Suppressor macrophage treated with lipopolysaccharide for 1 hour (primary cell): ENCODE measurements at regions not wholly inside any gene's neighbourhood (a gene's known extent, or its start where the extent isn't known, plus 50 kb on each side); places are given as distances from the start of the nearest gene placed in this dataset.

Experiments
- DNase-seq, 3 donors: peaks; one replicate each; pipeline ENCODE4 v3.0.0-alpha.2; 2020 to 2022

DNA sequence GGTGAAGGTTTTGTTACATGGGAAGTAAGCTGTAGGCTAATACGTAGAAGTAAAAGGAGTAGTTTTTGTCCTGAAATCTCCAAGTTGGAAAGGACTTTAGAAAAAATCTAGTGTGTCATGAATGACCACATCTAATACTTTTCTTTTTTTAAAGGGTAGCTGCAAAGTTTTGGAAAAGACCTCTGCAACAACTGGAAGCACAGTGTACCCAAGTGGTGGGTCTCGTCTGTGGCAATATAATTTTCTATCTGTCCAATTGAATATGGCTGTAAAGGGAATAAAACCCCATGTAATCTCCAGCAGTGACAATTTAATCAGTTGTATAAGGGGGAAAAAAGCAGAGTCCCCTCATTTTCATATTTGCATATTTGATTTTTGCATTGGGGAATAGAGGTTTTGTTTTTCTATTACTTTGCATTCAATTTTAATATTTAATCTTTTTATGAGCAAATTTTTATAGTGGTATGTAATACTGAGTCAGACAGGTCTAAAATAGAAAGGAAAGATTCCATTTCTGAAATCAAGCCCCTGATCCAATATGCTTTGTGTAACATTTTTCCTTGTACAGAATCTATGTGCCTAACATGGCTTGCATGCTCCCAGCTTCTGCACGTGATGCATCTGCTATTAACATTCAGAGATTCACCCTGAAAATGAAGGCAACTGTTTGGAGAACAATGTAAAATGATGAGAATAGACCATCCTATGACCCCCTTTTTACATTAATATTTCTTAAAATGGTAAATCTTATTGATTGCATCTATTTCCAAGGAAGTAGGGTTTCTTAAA lies 531.4 kb downstream of the ZIC1 start:
- no peak for DNase-seq

DNA sequence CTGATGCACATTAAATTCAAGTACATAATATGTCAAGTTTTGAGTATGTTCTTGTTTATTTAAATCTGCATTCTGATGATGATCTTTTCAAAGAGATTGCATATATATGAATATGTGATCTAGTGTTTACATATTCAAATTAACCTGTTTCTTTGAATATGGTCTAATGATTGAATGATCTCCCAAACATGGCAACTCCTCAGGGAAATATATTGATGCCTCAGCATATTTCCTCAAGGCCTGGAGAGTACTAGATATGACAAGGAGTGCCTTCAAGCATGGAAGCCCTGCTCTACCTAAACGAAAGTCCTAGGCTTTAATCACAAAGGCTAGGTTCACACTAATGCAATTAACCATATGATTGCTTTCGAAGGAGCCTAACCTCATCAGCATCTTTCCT lies 532.8 kb downstream of the ZIC1 start:
- no peak for DNase-seq

DNA sequence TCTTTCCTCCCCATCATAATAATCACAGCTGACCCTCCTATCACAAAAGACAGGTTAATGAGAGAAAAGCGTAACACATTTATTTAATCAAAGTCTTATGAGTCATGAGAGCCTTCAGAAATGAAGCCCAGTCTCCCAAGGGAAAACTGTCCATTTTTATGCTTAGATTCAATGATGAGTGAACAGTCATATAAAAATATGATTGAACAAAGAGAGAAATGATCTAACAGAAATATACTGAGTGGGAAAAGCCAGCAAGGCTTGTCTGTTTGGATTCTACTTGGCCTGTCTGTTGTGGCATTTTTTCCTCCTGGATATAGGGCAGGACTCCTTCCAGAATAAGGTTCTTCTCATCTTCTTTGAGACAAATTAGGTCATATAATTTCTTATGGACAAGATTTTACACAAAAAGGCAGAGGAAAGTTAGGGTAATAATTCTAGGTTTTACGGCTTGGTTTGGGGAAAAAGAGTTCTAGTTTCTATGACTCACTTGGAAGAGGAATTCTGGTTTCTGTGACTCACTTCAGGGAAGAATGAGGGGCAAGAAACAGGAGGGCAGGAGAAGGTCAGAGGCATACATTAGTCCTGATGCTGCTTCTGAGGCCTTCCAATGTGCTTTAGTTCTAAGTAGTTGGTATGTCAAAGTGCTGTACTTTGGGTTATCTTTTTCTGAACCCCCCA lies 534.2 kb downstream of the ZIC1 start:
- no peak for DNase-seq

DNA sequence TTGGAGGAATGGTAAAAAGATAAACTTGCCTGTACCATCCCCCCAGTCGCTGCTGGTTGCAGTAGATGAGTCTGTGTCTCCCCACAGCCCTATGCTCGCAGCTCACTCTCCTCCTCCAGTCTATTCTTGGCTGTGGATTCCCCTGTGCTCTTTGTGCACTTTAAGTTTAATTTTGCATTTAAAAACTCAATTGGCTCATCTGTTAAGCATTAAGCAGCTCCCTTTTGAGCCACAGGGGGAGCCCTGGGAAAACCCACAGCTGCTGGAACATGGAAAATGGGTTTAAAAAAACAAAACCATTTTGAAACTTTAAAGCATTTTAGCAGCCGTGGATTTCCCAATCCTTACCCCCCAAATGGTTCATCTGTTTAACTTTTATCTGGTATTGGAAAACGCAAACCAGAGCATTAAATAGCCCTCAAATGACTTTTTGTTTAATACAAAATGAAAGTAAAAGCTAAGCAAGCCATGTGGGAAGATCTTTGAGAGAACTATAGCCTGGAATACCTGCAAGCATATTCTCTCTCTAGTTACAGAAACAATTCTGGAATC lies 536.9 kb downstream of the ZIC1 start:
- DNase-seq = peak in 1 of 3 donors; percentile 3

DNA sequence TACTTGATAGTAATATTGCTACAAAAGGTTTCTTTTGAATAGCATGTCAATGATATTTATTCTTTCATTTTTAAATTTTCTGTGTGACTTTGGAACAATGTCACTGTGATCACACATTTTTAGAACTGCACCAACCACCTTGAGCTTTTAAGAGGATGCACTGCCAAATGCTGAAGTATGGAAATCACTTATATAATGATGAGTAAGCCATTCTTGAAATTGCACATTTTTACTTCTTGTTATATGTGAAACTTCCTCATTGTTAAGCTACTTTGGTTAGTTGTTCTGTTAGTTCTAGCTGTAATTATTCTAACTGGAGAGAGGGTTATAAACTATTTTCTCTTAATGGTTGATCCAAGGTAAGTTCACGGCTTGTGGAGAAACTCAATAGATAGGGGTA lies 547.5 kb downstream of the ZIC1 start:
- no peak for DNase-seq

DNA sequence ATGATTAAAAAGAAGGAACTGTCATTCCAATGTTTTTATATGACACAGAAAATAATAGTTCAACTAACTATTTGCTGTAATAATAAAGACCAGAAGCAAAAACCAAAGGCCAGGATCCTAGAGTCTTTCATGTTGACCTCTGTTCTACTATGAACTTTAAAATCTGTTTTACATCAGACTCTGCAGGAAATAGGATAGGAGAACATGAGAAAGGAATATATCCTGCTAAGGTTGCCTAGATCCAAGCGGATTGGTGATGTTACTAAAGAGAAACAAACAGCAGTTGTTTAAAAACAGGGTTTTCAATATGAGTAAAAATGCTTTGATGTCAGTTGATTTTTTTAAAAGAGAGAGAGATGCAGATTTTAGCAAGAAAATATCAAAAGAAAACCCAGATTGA lies 549.6 kb downstream of the ZIC1 start:
- no peak for DNase-seq

DNA sequence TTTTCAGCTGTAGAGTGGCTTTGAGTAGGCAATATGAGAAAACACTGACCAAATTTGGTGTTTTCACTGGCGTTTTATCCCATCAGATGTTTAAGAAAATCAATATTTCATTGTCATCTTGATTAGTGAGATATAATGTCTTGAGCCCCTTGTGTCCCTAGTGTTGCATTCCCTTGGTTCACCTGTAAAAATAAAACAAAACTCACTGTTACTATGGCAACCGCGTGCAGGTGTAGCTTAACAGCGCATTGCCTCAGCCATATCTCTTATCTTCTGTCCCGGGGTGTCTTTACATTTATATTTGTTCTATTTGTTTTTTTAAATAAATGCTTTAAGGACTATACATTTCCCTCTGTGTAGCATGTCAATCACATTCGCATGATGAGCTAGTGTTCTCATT lies 551.6 kb downstream of the ZIC1 start:
- DNase-seq = no peak

DNA sequence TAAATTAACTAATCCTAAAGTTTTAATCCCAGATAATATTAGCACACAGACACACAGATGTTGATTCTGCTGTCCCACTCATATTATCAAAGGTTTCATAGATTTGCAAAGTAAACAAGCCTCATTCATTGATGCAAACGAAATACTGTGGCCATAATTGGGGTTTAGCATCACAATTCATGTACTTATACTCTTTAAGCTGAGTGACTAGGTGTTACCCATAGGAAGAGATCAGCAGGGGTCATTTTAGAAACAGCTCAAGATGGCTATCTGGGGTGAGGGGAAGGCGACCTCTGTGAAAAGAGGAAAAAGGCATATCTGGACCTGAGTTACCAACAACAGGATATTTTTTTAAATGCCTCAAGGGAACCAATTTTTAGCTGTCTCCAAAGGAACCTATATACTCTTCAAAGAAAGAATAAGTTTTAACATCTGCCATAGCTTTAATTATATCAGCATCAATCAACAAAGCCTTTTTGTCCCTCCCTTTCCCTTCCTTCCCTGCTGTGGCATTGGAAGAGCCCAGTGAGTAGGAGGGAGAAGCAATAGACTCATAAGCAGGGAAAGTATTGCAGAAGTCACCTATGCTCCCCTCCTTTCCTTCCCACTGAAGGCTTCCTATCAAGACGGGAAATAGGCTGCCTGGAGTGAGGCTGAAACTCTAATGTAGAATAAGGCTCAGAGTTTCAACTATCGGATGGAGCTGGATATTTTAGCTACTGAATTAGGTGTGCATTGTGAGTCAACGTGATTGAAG lies 553.4 kb downstream of the ZIC1 start:
- DNase-seq = no peak

DNA sequence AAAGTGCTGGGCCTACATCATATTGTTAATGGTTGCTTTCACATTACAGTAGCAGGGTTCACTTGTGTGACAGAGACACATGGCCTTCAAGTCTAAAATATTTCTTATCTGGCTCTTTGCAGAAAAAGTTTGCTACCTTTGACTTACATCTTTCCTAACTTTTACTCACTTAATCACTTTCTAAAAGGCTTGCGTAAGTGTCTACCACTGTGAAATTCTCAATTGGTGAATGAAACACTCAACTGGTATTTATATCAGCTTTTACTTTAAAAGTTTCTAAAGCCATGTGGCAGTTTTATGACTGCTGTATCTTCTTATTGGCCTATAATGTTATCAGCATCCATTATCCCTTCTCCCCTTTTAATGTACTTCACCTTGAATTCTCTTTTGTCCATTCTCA lies 554.5 kb downstream of the ZIC1 start:
- no peak for DNase-seq

DNA sequence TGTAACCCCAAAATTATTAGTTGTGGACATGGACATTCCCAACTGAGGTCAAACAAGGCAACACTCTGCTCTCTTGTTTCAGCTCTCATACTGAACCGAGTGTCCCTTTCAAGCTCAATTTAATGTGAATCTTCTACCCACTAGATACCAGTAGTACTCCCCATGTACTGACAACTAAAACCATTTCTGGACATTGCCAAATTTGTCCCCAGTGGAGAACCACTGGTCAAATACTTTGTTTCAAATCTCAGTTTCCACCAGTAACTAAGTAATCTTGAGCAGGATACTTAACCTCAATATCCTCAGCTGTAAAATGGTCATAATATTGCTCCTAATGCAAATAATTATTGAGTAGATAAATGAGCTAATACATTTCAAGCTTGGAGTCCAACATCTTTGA lies 566.0 kb downstream of the ZIC1 start:
- no peak for DNase-seq

DNA sequence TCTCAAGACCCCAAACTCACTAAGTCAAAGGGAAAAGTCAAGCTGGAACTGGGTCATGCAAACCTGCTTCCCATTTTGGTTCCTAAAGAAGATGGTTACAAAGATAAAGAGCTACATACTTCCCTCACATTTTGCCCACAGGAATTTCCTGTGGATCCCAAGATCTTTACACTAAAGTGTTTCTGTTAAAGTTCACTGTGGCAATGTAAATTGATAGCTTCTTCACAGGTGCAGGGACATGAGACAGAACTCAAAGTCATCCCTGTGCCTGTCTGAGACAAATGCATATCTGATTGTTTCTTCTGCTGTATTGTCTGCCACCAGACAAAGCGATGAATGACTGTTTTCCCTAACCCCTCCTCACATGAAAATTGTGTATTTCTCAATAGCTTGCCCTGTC lies 567.8 kb downstream of the ZIC1 start:
- DNase-seq = no peak

DNA sequence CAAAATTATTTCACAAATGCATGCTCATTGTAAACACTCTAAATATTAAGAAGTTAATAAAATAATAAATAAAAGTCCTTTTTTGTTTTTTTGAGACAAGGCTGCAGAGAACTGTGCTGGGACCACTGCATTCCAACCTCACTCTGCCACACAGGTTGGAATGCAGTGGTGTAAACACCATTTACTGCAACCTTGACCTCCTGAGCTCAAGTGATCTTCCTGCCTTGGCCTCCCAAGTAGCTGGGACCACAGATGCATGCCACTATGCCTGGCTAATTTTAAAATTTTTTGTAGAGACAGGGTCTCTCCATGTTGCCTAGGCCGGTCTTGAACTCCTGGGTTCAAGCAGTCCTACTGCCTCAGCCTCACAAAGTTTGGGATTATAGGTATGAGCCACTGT lies 578.4 kb downstream of the ZIC1 start:
- no peak for DNase-seq

DNA sequence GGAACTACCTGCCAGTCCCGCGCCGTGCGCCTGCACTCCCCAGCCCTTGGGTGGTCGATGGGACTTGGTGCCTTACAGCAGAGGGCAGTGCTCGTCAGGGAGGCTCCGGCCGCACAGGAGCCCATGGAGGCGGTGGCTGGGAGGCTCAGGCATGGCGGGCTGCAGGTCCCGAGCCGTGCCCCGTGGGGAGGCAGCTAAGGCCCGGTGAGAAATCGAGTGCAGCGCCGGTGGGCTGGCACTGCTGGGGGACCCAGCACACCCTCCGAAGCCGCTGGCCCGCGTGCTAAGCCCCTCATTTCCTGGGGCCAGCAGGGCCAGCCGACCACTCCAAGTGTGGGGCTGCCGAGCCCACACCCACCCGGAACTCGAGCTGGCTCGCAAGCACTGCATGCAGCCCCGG lies 580.2 kb downstream of the ZIC1 start:
- DNase-seq = no peak

DNA sequence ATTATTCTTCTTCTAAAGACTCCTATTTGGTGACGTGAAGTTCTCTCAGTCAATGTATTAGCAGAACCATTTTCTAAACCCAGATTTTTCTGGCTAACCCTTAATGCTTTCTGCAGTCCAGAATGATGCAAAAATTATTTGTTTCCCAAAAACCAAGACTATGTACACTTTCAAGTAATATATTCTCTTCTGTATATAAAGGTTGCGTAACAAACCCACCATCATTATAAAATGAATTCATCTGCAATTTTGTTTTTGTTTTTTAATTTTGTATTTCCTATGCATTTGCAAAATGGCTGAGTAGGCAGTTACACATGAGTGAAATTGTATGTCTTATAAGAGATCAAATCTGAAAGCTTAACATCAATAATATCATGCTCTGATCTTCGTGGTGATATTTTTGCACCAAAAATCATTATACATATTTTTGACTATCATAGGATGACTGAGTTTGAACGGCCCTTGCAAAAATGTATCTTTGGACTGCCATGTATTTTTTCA lies 593.6 kb downstream of the ZIC1 start:
- no peak for DNase-seq

DNA sequence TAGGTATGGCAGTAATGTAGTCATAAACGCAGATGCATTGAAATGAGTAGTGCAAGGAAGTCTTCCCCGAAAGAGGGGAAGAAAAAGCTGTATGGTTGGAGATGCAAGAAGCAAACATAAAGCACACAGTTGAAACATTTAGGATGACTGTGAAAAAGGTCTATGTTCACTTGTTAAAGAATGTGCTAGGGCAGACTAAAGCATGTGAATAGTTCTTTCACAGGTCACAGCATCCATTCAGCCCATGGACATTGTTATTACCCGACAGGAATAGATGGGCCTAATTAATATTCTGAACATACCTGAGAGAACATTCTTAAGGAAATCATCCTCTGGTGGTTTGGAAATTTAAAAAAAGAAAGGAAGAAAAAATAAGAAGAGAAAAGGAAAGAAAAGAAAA lies 595.2 kb downstream of the ZIC1 start:
- no peak for DNase-seq

DNA sequence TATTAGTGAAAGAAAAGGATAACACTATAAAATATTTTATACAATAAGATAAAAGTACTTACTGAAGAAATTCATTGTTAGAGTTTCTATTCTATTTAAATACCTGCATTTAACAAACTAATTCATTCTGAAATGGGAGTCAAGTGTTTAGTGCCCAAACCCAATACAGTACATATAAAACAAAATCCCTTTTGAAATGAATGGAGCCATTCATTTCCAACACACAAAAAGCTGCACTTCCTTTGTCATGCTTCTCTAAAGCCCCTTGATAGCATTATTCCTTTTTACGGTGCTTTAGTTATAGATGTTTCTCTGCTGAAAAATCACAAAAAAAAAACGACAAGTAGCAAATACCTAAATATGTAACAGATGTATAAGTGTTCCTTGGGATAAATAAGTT lies 596.3 kb downstream of the ZIC1 start:
- DNase-seq = no peak

DNA sequence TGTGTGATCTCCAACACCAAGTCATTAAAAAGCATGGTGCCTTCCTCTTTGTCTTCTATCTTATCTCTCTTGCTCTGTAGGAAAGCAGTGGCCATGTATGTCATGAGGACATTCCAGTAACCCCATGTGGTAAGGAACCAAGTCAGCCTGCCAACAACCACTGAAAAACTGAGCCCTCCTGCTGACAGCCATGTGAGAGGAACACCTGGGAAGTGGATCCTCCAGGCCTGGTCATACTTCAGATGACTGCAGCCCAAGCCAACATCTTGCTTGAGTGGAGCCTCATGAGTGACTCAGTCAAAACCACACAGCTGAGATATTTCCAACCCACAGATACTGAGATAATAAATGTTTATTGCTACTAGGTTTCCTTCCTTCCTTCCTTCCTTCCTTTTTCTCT lies 597.3 kb downstream of the ZIC1 start:
- DNase-seq = no peak

DNA sequence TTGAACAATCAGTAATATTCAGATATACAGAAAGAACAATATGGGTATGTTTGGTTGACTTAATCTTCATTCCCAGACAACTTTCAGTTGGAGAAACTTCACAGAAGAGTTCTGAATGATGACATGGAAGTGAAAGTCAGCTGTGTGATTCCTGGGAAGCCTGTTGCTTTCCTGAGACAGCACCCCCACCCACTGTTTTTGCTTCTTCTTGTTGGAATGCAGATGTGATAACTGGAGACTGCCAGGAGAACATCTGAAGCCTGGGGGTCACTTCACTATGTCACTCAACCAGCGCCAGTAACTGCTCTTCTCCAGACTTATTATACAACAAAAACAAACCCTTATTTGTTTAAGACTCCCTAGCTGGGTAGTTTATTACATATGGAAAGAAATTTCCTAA lies 599.4 kb downstream of the ZIC1 start:
- no peak for DNase-seq

DNA sequence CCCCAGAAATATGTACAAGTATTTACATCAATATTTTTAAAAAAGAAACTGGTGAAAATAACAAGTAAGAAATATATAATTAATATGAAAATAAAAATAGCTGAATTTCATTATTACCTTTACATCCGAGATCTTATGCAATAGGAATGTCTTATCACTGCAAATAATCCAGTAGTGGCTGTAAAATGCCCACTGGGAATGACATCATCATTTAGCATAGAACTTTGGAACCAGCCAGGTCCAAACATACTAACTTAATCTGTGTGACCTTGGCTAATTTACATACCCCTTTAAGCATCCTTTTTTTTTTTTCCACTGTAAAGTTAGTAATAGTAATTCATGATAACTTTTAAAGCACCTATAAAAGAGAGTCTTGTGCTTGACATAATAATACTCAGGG lies 611.7 kb downstream of the ZIC1 start:
- no peak for DNase-seq

DNA sequence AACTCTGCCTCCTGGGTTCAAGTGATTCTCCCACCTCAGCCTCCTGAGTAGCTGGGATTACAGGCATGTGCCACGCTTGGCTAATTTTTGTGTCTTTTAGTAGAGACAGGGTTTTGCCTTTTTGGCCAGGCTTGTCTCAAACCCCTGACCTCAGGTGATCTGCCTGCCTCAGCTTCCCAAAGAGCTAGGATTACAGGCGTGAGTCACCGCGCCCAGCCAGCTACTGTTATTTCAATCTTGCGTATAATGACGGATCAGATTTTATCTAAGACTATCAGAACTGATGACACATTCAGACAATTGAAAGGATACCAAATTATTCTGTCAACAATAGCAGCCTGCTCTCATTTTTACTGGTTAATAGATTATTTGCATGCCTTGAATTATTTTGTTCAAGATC lies 612.2 kb downstream of the ZIC1 start:
- DNase-seq = no peak

DNA sequence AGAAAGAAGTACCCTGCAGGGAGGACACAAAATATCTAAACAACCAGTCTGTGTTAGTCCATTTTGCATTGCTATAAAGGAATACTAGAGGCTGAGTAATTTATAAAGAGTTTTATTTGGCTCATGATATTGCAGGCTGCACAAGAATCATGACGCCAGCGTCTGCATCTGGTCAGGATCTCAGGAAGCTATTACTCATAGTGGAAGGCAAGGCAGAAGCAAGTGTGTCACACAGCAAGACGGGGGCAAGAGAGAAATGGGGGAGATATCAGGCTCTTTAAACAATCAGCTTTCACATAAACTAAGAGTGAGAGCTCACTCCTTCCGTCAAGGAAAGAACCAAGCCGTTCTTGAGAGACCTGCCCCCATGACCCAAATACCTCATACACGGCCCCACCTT lies 614.8 kb downstream of the ZIC1 start:
- no peak for DNase-seq

DNA sequence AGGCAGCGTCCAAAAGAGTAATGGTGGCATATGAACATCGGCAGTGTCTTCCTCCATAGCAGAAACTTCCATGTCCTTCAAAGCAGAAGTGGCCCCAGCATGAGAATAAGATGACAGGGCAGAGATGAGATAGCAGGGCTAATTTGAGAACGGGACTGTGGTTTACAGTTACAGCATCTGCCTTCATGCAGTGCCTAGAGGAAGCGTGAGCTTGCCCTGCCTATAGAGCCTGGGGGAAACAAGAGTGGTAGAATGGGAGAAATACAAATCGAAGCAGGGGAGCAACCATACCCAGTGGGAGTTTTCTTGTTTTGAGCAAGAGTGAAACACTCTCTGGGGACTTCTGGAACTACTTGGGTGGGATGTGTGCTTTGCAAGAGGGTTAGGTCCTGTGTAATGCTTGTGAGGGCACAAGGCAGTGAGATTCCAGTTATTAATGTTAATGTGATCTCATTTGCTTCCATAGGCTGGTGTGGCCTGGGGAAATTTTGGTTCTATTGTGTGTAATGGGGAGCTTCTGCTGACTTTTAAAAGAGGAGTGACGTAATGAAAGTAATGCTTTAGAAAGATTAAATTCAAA lies 616.9 kb downstream of the ZIC1 start:
- DNase-seq = no peak

DNA sequence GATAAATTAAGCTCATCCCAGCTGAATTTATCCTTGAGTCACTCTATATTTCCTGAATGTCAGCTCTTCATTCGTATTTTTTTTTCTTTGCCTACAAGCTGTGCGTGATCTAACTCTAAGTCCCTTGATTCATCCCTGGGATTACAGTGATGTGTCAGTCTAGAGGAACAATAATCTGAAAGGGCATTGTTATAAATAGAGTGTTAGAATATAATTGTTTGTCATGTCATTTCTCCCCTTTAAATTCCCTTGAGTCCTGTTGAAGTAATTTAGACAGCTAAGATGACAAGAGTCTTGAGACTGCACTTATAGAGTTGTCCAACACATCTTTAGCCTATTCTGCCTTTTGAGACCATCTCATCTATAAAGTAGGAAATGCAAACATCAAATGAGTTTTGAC lies 621.8 kb downstream of the ZIC1 start:
- DNase-seq = no peak
